IMR-90 (cell line): ENCODE measurements at regions not wholly inside any gene's neighbourhood (a gene's known extent, or its start where the extent isn't known, plus 50 kb on each side); places are given as distances from the start of the nearest gene placed in this dataset.

ENCODE experiments used
- ATAC-seq: fragments of 200-7000 bp; cut with Tn5 transposase; 2 replicates; pipeline ENCODE4 v1.9.1; 2020; ENCODE audit warnings: low read depth, mild to moderate bottlenecking, moderate library complexity
- BruUV-seq: library from RNA; stranded (reverse); fragments of 400-500 nt; replicated peaks from 2 replicates; lab custom pipeline; 2021; lab: Mats Ljungman, UMichigan
- CTCF ChIA-PET: fragments of 300-600 bp; formaldehyde crosslinking; extraction: SDS; loops from one replicate; lab custom pipeline; 2021; ENCODE audit warnings: antibody characterized with exemption; lab: Yijun Ruan, JAX
- POLR2A ChIA-PET: fragments of 300-600 bp; sonication (Branson Sonifier 250); formaldehyde crosslinking; loops from one replicate; lab custom pipeline; 2022; ENCODE audit warnings: antibody characterized with exemption; ENCODE audit not compliant: unreplicated experiment; lab: Charles Lee
- DNase-seq: peaks from one replicate; pipeline ENCODE4 v3.0.0; 2013
- H2AFZ ChIP-seq: replicated peaks from 2 replicates; pipeline ENCODE3; 2013; ENCODE audit warnings: low read length, mild to moderate bottlenecking; ENCODE audit not compliant: poor library complexity
- H2AK5ac ChIP-seq: 2 replicates; pipeline ENCODE4 v1.6.1; 2013; ENCODE audit warnings: low read depth, low read length, inconsistent platforms
- H2AK9ac ChIP-seq: replicated peaks from 2 replicates; pipeline ENCODE3; 2013; ENCODE audit warnings: mild to moderate bottlenecking, low read depth, low read length, moderate library complexity; ENCODE audit not compliant: poor library complexity
- H2BK120ac ChIP-seq: 2 replicates; pipeline ENCODE4 v1.6.1; 2013; ENCODE audit warnings: low read depth, low read length, inconsistent platforms
- H2BK15ac ChIP-seq: 3 replicates; pipeline ENCODE4 v1.6.1; 2013; ENCODE audit warnings: low read depth, low read length, inconsistent platforms
- H2BK20ac ChIP-seq: 2 replicates; pipeline ENCODE4 v1.6.1; 2013; ENCODE audit warnings: low read depth, mild to moderate bottlenecking, inconsistent platforms, low read length, moderate library complexity
- H2BK5ac ChIP-seq: 2 replicates; pipeline ENCODE4 v1.6.1; 2013; ENCODE audit warnings: mild to moderate bottlenecking, low read depth, low read length, inconsistent platforms; ENCODE audit not compliant: poor library complexity, severe bottlenecking
- H3K14ac ChIP-seq: replicated peaks from 2 replicates; pipeline ENCODE4 v1.6.1; 2013; ENCODE audit warnings: low read depth, low read length, inconsistent platforms
- H3K18ac ChIP-seq: 2 replicates; pipeline ENCODE4 v1.6.1; 2013; ENCODE audit warnings: low read depth, low read length, control low read depth
- H3K23ac ChIP-seq: 2 replicates; pipeline ENCODE4 v1.6.1; 2013; ENCODE audit warnings: low read depth, low read length, inconsistent platforms
- H3K27ac ChIP-seq: 2 replicates; pipeline ENCODE4 v1.5.1; 2013; ENCODE audit warnings: mild to moderate bottlenecking, control low read depth, low read length; ENCODE audit not compliant: insufficient read depth
- H3K27me3 ChIP-seq: 2 replicates; pipeline ENCODE4 v1.6.1; 2013; ENCODE audit warnings: low read length; ENCODE audit not compliant: control insufficient read depth, insufficient read depth
- H3K36me3 ChIP-seq: 2 replicates; pipeline ENCODE4 v1.6.1; 2013; ENCODE audit warnings: low read length, mixed read lengths; ENCODE audit not compliant: control insufficient read depth, insufficient read depth
- H3K4ac ChIP-seq: 2 replicates; pipeline ENCODE4 v1.6.1; 2013; ENCODE audit warnings: low read depth, low read length, inconsistent platforms
- H3K4me1 ChIP-seq: 2 replicates; pipeline ENCODE4 v1.6.1; 2013; ENCODE audit warnings: low read length, mixed read lengths; ENCODE audit not compliant: control insufficient read depth, insufficient read depth
- H3K4me2 ChIP-seq: 2 replicates; pipeline ENCODE4 v1.6.1; 2013; ENCODE audit warnings: low read depth, mild to moderate bottlenecking, control low read depth, low read length, moderate library complexity
- H3K4me3 ChIP-seq: 2 replicates; pipeline ENCODE4 v1.5.1; 2013; ENCODE audit warnings: low read depth, mild to moderate bottlenecking, control low read depth, low read length, moderate library complexity; ENCODE audit not compliant: insufficient read depth
- H3K56ac ChIP-seq: 2 replicates; pipeline ENCODE4 v1.6.1; 2013; ENCODE audit warnings: low read length, inconsistent platforms; ENCODE audit not compliant: insufficient read depth; ENCODE audit errors: extremely low read depth
- H3K79me1 ChIP-seq, 2 experiments: 2 replicates each; pipeline ENCODE4 v1.6.1; 2013; ENCODE audit warnings: low read length in 2 of 2, inconsistent platforms in 1 of 2, low read depth in 1 of 2
- H3K9ac ChIP-seq: 2 replicates; pipeline ENCODE4 v1.6.1; 2013; ENCODE audit warnings: low read depth, low read length, control low read depth
- H3K9me1 ChIP-seq: 2 replicates; pipeline ENCODE4 v1.6.1; 2013; ENCODE audit warnings: low read length, inconsistent platforms; ENCODE audit not compliant: insufficient read depth
- H3K9me3 ChIP-seq: 2 replicates; pipeline ENCODE4 v1.6.1; 2013; ENCODE audit warnings: low read length; ENCODE audit not compliant: control insufficient read depth, insufficient read depth
- H4K20me1 ChIP-seq: 2 replicates; pipeline ENCODE4 v1.6.1; 2013; ENCODE audit warnings: low read length, inconsistent platforms; ENCODE audit not compliant: insufficient read depth
- H4K5ac ChIP-seq: 2 replicates; pipeline ENCODE4 v1.6.1; 2013; ENCODE audit warnings: mild to moderate bottlenecking, low read depth, low read length, control low read depth
- H4K8ac ChIP-seq, 2 experiments: 2 replicates each; pipeline ENCODE4 v1.6.1; 2013; ENCODE audit warnings: low read depth in 2 of 2, low read length in 2 of 2, control low read depth in 1 of 2, inconsistent platforms in 1 of 2
- H4K91ac ChIP-seq: 2 replicates; pipeline ENCODE4 v1.6.1; 2013; ENCODE audit warnings: low read depth, low read length, inconsistent platforms; ENCODE audit not compliant: insufficient read depth
- CEBPB ChIP-seq: IDR thresholded peaks from 2 replicates; pipeline ENCODE4 v1.6.1; 2012; ENCODE audit warnings: low read depth, low read length, improper control_type of control experiment
- RAD21 ChIP-seq: IDR thresholded peaks from 2 replicates; pipeline ENCODE4 v1.6.1; 2012; ENCODE audit warnings: low read length, improper control_type of control experiment
- SMC3 ChIP-seq: fragments of 150-350 bp; IDR thresholded peaks from 2 replicates; pipeline ENCODE4 v1.6.1; 2016; ENCODE audit warnings: low read depth, mild to moderate bottlenecking, antibody characterized with exemption, low read length, moderate library complexity
- WGBS, 2 experiments: methylation state at CpG; one replicate each; pipeline versions ENCODE4 v1.1.5 to v1.1.7; 2013; ENCODE audit warnings: missing lambda C conversion rate in 2 of 2; ENCODE audit not compliant: insufficient read length in 1 of 2; ENCODE audit errors: extremely low coverage in 2 of 2; 5-methylcytosine and 5-hydroxymethylcytosine counted together
- dilution Hi-C: fragments of 300-500 bp; cut with HindIII; formaldehyde crosslinking; loops from one replicate; pipeline ENCODE4 v1.14.3; 2018; ENCODE audit warnings: low sequenced_read_pairs; ENCODE audit not compliant: unreplicated experiment
- in situ Hi-C: fragments of 300-500 bp; cut with MboI; formaldehyde crosslinking; loops from 3 replicates; pipeline ENCODE4 v1.14.3; 2019; ENCODE audit warnings: low sequenced_read_pairs, inconsistent platforms, mixed read lengths
- intact Hi-C: fragments of 100-400 bp; cut with micrococcal nuclease; formaldehyde crosslinking; loops from 2 replicates; pipeline ENCODE4 v1.10.0; 2022

DNA sequence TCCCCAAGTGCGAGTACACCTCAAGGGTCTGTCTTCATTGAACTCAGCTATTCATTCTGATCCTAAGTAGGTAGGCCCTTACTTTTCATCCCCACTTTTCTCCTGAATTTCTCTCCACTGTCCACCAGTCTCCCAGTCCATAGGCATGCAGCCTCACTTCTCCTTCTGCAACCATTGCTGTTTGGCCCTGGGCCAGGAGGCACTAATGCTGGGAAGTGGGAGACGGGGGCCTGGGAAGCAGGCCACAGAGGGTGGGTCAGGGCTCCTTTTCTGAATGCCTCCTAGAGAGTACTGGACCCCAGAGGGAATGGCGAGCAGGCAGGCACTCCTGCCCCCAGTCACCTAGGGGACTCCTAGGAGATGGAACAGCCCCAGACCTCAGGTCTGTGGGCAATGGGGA lies 203.5 kb upstream of the RPL34 start:
- Histone ChIP-seq H2BK15ac (no peak overlapping the region), H2AK9ac (no peak overlapping the region), H3K36me3 (no peaks in the 10 kb centered on the region), H4K8ac (no peak overlapping the region), H4K91ac (no peak overlapping the region), H3K4me2 (no peak overlapping the region), H3K4ac (no peak overlapping the region), H2BK120ac (no peak overlapping the region), H2AK5ac (no peak overlapping the region), H4K5ac (no peak overlapping the region), H3K23ac (no peak overlapping the region), H3K9me1 (no peaks in the 10 kb centered on the region), H3K56ac (no peak overlapping the region), H3K27me3 (peaks cover 6% of the 10 kb centered on the region), H3K27ac (no peak overlapping the region), H3K4me1 (no peaks in the 10 kb centered on the region), H3K79me1 (no peaks in the 10 kb centered on the region), H2BK20ac (no peak overlapping the region), H2AFZ (no peak overlapping the region), H3K18ac (no peak overlapping the region), H3K4me3 (no peak overlapping the region), H3K9ac (no peak overlapping the region), H3K9me3 (no peaks in the 10 kb centered on the region), H2BK5ac (no peak overlapping the region), H4K20me1 (no peaks in the 10 kb centered on the region), H3K14ac (no peak overlapping the region)
- ChIA-PET POLR2A (no interaction called here), CTCF (no interaction called here)
- intact Hi-C loops (no loop called here), dilution Hi-C loops (no loop called here), in situ Hi-C loops (no loop called here)
- BruUV-seq = no TSS peak
- DNase-seq = no peak
- ATAC-seq = no peak
- no peak for TF ChIP-seq CEBPB
- no peak for TF ChIP-seq SMC3
- TF ChIP-seq RAD21 = no peak
- WGBS, 2 experiments = no CpG with 5 or more reads among the region's 3 CpGs
